WTC11 (cell line): ENCODE measurements at regions not wholly inside any gene's neighbourhood (a gene's known extent, or its start where the extent isn't known, plus 50 kb on each side); places are given as distances from the start of the nearest gene placed in this dataset.

Experiments used
- ATAC-seq: fragments of 200-7000 bp; cut with Tn5 transposase; 2 replicates; pipeline ENCODE4 v1.10.0; 2021; ENCODE audit warnings: mild to moderate bottlenecking, moderate library complexity
- CTCF ChIA-PET: fragments of 300-600 bp; sonication (Branson Sonifier 250); formaldehyde crosslinking; loops from one replicate; lab custom pipeline; 2021; ENCODE audit warnings: antibody characterized with exemption; lab: Charles Lee
- POLR2A ChIA-PET: fragments of 350-600 bp; sonication (Branson Sonifier 250); formaldehyde crosslinking; loops from one replicate; lab custom pipeline; 2021; ENCODE audit warnings: antibody characterized with exemption; lab: Charles Lee
- DNase-seq: peaks from one replicate; pipeline ENCODE4 v3.0.0; 2021; ENCODE audit warnings: low spot score
- H3K27ac Mint-ChIP-seq: 2 replicates; pipeline ENCODE4 v1.8.0; 2021; ENCODE audit warnings: mixed read lengths
- H3K27me3 Mint-ChIP-seq: 2 replicates; pipeline ENCODE4 v1.8.0; 2021; ENCODE audit warnings: low read depth, mild to moderate bottlenecking, moderate library complexity, mixed read lengths
- H3K36me3 Mint-ChIP-seq: 2 replicates; pipeline ENCODE4 v1.8.0; 2021; ENCODE audit warnings: mixed read lengths
- H3K4me1 Mint-ChIP-seq: 2 replicates; pipeline ENCODE4 v1.8.0; 2022; ENCODE audit warnings: mixed read lengths
- H3K4me3 Mint-ChIP-seq: 2 replicates; pipeline ENCODE4 v1.8.0; 2021; ENCODE audit warnings: mild to moderate bottlenecking, moderate library complexity, mixed read lengths
- H3K9me3 Mint-ChIP-seq: 2 replicates; pipeline ENCODE4 v1.8.0; 2021; ENCODE audit warnings: mixed read lengths
- ARID4B ChIP-seq: sonication (generic); formaldehyde crosslinking; IDR thresholded peaks from 2 replicates; pipeline ENCODE4 v1.8.0; 2023; ENCODE audit warnings: missing genetic modification reagents, mild to moderate bottlenecking, borderline replicate concordance
- ATF3 ChIP-seq: sonication (generic); formaldehyde crosslinking; conservative IDR thresholded peaks from 2 replicates; pipeline ENCODE4 v1.8.1; 2022; ENCODE audit warnings: mild to moderate bottlenecking, missing genetic modification reagents
- CREB1 ChIP-seq: sonication (generic); formaldehyde crosslinking; IDR thresholded peaks from 2 replicates; pipeline ENCODE4 v1.8.0; 2023; ENCODE audit warnings: mild to moderate bottlenecking, missing genetic modification reagents
- ESRRA ChIP-seq: sonication (generic); formaldehyde crosslinking; IDR thresholded peaks from 2 replicates; pipeline ENCODE4 v1.8.1; 2022; ENCODE audit warnings: mild to moderate bottlenecking, missing genetic modification reagents, borderline replicate concordance
- FOXK1 ChIP-seq: sonication (generic); formaldehyde crosslinking; IDR thresholded peaks from 2 replicates; pipeline ENCODE4 v1.8.0; 2022; ENCODE audit warnings: mild to moderate bottlenecking, moderate library complexity, missing genetic modification reagents
- FOXP1 ChIP-seq: sonication (generic); formaldehyde crosslinking; IDR thresholded peaks from 2 replicates; pipeline ENCODE4 v1.8.0; 2022; ENCODE audit warnings: missing genetic modification reagents, mild to moderate bottlenecking, moderate library complexity, borderline replicate concordance
- FOXP4 ChIP-seq: sonication (generic); formaldehyde crosslinking; IDR thresholded peaks from 2 replicates; pipeline ENCODE4 v1.8.0; 2022; ENCODE audit warnings: mild to moderate bottlenecking, missing genetic modification reagents
- GABPB1 ChIP-seq: sonication (generic); formaldehyde crosslinking; IDR thresholded peaks from 2 replicates; pipeline ENCODE4 v1.8.1; 2023; ENCODE audit warnings: mild to moderate bottlenecking, missing genetic modification reagents
- IRF1 ChIP-seq: sonication (generic); formaldehyde crosslinking; IDR thresholded peaks from 2 replicates; pipeline ENCODE4 v1.8.0; 2023; ENCODE audit warnings: missing genetic modification reagents
- IRF2 ChIP-seq: sonication (generic); formaldehyde crosslinking; IDR thresholded peaks from 2 replicates; pipeline ENCODE4 v1.8.0; 2022; ENCODE audit warnings: low read depth, missing genetic modification reagents, borderline replicate concordance
- MLX ChIP-seq: sonication (generic); formaldehyde crosslinking; IDR thresholded peaks from 2 replicates; pipeline ENCODE4 v1.8.1; 2023; ENCODE audit warnings: mild to moderate bottlenecking, missing genetic modification reagents, moderate library complexity
- NR1H2 ChIP-seq: sonication (generic); formaldehyde crosslinking; IDR thresholded peaks from 2 replicates; pipeline ENCODE4 v1.9.0; 2021; ENCODE audit warnings: mild to moderate bottlenecking, moderate library complexity, missing genetic modification reagents
- NR2C2 ChIP-seq: sonication (generic); formaldehyde crosslinking; IDR thresholded peaks from 2 replicates; pipeline ENCODE4 v1.8.0; 2022; ENCODE audit warnings: mild to moderate bottlenecking, missing genetic modification reagents
- OVOL2 ChIP-seq: fragments of 250-450 bp; sonication (Bioruptor Pico); IDR thresholded peaks from 2 replicates; pipeline ENCODE4 v1.9.0; 2021; ENCODE audit warnings: mild to moderate bottlenecking, borderline replicate concordance
- ZBTB21 ChIP-seq: sonication (generic); formaldehyde crosslinking; IDR thresholded peaks from 2 replicates; pipeline ENCODE4 v1.8.1; 2023; ENCODE audit warnings: mild to moderate bottlenecking, missing genetic modification reagents, borderline replicate concordance
- ZNF219 ChIP-seq: sonication (generic); formaldehyde crosslinking; IDR thresholded peaks from 2 replicates; pipeline ENCODE4 v1.8.0; 2023; ENCODE audit warnings: missing genetic modification reagents, mild to moderate bottlenecking, borderline replicate concordance
- ZNF232 ChIP-seq: sonication (generic); formaldehyde crosslinking; IDR thresholded peaks from 2 replicates; pipeline ENCODE4 v1.8.0; 2022; ENCODE audit warnings: mild to moderate bottlenecking, missing genetic modification reagents
- ZNF416 ChIP-seq: fragments of 250-450 bp; sonication (Bioruptor Pico); IDR thresholded peaks from 2 replicates; pipeline ENCODE4 v1.9.0; 2021; ENCODE audit warnings: mild to moderate bottlenecking, inconsistent platforms

GRCh38 chr2:206855585-206856433 is 83.5 kb upstream of the CPO start (continued):
- TF ChIP-seq ARID4B (CRISPR knock-in tag), result no peak
- TF ChIP-seq FOXP4, result no peak

- Mint-ChIP-seq H3K27ac (no peak overlapping the region), H3K4me1 (peaks cover 18% of the 10 kb centered on the region), H3K36me3 (no peaks in the 10 kb centered on the region; the same call in 1 of the 2 replicates), H3K9me3 (0 out of 2 replicates have a peak, but pooled peaks cover 3% of the 10 kb centered on the region), H3K4me3 (no peak overlapping the region), H3K27me3 (no peaks in the 10 kb centered on the region)
- DNase-seq (no peak), ATAC-seq (no peak)
- ChIA-PET CTCF (no interaction called here), POLR2A (no interaction called here)
- TF ChIP-seq GABPB1 (CRISPR knock-in tag), result no peak
- TF ChIP-seq ZNF416 (CRISPR knock-in tag), result no peak
- no peak for TF ChIP-seq NR1H2
- TF ChIP-seq NR2C2 (CRISPR knock-in tag), result no peak
- no peak for TF ChIP-seq CREB1 (CRISPR knock-in tag)
These were observed 82.8 kb upstream of the CPO start for GRCh38 chr2:206856513-206856912.

- POLR2A ChIA-PET, result no interaction called here
- ATAC-seq (no peak; the same call in 1 of the 2 replicates), DNase-seq (no peak)
- H3K4me3 Mint-ChIP-seq, result no peak overlapping the region
- H3K27ac Mint-ChIP-seq, result no peak overlapping the region
- TF ChIP-seq NR1H2 (no peak), FOXK1 (no peak), ZBTB21 (no peak), CREB1 (CRISPR knock-in tag) (no peak), ZNF232 (CRISPR knock-in tag) (no peak), ZNF219 (CRISPR knock-in tag) (no peak), FOXP1 (CRISPR knock-in tag) (no peak), IRF1 (no peak), MLX (no peak), IRF2 (CRISPR knock-in tag) (no peak), OVOL2 (no peak), ESRRA (CRISPR knock-in tag) (no peak), ATF3 (CRISPR knock-in tag) (no peak)
- CTCF ChIA-PET, result no interaction called here
- no peaks in the 10 kb centered on the region; the same call in 1 of the 2 replicates for H3K36me3 Mint-ChIP-seq
- H3K27me3 Mint-ChIP-seq, result no peaks in the 10 kb centered on the region
- 0 out of 2 replicates have a peak, but pooled peaks cover 3% of the 10 kb centered on the region for H3K9me3 Mint-ChIP-seq
- H3K4me1 Mint-ChIP-seq, result peaks cover 30% of the 10 kb centered on the region
These were observed 80.5 kb upstream of the CPO start for GRCh38 chr2:206858687-206859329.
